Fibroblast of skin of left quadriceps (primary cell): ENCODE measurements at regions not wholly inside any gene's neighbourhood (a gene's known extent, or its start where the extent isn't known, plus 50 kb on each side); places are given as distances from the start of the nearest gene placed in this dataset.
A peak's percentile ranks its signal among the peaks of the same experiment; 100 is the strongest.
"Not testable (repeated sequence)": the region's sequence is repeated elsewhere in the genome, so short reads cannot be mapped to it uniquely, and the experiment has no call there.

Source experiments
- DNase-seq, 2 experiments: peaks; one replicate each; pipeline ENCODE4 v3.0.0-alpha.2; 2013; ENCODE audit warnings: low read depth in 2 of 2

DNA sequence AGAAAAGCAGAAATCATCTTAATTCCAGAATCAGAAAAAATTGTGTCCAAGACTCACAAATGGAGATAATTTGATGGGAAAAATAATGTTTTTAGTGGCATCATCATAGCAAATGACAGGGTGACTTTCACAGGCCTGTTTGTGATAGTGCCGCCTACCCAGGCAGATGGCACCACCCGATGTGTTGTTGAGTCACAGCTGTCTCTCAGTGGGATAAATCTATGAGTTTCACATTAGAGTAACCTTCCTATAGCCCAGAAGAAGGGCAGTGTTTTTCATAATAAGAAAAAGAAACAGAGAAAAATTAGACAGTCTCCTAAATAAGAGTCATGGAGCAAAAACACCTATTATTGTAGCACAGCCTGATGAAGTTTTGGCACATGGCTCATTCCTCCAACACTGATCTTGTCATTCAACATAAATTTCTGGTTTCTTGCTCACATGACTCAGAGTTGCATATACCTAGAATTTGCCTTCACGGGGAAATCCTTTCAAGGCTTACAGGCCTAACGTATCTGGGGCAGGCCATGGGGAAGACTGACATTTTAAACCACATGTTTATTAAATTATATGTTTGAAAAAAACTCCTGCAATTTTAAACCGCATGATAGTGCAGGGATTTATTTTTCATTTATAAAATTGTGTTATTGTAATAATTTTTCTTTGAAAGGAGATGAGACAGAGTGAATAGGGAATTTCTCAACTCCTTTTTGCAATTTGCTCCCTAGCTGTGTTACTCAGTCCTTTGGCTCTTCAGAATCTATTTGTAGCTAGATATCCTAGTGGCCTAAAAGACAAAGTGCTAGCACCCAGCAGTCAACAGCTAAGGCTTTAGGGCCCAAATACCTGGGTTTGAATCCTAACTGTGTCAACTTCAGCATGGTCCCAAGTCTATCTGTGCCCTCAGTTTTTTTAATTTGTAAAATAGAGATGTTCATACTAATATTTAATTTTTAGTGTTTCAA is 393.7 kb downstream of the NDFIP2 start:
- DNase-seq, result peak; percentile 19 to 27

DNA sequence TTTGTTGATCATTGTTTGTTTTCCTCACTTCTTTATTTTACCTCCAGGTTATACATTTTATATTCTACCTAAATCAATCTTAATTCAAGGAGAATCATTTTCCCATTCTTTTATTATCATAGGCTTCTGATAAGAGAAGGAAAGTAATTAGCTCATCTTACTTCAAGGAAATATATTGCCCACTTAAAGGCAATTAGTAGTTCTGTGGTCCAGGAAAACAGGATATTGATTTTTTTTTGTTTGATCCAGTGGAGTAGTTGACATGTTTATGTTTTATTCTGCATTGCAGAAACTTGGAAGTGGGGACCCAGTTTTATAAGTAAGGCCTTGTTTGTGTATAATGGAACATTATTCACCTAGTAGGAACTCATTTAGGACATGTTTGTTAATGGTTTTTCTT is 390.6 kb downstream of the NDFIP2 start:
- no peak for DNase-seq

DNA sequence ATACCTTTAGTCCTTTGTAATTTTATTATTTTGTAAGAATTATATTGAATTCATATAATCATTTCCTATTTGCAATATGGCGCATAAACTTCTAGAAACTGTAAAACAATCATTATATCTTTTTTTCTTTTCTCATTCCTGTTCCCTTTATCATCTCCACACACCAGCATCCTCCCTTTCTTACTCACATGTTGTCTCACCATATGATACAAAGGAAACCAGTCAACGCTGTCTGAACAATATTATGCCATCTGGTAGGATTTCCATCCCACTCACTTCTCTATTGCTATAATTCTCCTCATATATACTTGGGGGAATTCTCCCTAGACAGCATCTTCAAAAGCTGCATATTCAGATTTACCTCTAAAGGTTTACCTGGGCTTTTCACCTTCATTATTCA is 389.8 kb downstream of the NDFIP2 start:
- no peak for DNase-seq

DNA sequence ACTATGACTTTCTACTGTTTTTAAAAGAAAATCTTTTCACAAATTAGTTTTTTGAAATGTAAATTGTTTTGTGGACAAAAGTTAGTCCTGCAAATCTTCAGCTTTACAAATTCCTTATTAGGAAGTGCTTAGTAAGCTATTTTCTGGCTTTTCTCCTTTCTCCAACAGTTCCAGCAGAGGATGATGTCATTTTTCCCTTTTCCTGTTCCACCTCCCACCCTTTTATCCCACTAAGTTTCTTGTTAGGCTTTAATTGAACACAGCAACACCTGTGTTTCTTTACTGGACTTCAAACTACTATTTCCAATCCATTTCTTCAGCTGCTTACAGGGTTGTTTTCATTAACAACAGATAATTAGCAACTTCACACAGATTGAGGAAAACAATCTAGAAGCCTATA is 389.2 kb downstream of the NDFIP2 start:
- DNase-seq, result no peak

DNA sequence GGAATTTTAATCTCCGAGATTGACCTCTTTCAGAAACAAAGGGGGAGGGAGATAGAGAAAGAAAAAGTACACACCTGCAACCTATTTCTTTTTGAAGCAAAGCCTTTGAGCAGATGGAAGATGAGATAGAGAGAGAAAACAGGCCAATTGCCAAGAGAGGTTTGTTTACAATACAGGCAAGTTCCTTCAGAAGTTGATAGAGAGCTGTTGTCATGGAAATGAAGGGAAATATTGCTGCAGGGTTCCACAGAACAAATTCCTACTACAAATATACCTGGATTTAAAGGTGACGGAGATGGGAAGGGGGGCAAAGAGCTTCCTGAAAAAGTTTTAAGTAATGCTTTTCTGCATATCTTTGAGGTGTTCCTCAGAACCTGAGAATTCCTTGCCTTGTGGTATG is 388.4 kb downstream of the NDFIP2 start:
- no peak for DNase-seq

DNA sequence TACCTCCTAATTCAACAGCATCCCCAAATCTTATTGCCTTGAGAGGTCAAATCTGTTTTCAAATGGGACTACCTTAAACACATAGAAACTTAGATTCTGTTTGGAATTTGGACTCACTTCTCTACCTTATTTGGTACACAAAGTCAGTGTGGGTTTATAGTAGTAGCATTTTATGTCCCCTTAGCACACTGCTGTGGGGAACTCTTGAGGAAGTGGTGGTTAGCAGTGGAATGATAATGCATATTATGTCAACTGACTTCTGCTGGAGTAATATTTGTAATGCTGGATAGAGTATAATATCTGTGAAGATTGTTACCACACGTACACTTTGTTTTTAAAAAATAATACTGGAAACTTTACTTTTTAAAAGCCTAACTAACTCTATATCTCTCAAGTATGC is 386.3 kb downstream of the NDFIP2 start:
- DNase-seq, result peak; percentile 18 to 28

DNA sequence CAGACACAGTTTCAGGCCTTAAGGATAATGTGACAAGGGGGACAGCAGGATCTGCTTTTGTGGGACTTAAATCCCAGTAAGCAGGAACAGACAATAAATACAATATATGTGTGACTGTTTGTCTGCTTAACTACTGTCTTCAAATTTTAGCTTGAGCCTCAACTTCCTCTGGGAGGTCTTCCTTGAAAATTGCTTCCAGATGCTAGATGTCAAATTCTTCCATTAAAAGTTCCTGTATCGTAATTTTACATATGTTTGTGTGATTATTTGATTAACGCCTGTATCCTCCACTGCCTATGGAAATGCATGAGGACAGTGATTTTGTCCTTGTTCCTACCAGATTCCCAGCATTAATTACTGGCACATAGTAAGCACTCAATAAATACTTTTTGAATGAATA is 385.5 kb downstream of the NDFIP2 start:
- DNase-seq, result no peak

DNA sequence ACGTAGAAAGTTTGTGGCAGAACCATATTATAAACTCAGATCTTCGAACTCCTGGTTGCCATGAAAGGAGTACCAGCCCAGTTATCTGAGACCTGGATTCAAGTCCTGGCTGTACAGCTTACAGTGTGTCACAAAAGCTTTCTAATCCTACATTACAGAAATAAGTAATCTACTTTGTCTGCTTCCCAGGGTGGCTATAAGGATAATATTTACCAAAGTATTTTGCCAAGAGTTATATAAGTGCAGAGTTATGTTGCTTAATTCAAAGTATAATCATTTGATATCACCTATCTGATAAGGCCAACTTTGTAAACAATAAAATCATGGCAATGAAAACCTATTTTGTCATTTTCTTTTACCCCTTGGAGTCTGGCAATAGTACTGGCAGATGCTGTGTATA is 381.6 kb downstream of the NDFIP2 start:
- DNase-seq, result no peak

DNA sequence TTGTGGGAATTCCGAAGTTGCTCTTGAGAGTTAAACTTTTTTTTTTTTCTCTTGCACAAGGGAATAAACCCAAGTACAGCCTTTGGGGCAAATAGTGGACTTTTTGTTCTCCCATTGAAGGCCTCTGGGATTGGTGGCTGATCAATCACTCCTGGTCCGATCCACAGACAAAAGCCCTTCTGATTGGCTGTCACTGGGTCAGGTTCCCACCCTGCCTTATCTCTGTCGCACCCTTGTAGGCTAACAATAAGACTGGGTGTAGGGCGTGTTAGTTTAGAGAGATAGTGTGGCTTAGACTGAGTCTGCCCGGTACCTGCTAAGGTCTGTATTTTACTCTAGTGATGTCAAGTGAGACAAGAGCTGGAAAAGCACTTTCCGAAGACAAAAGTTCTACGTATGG is 380.8 kb downstream of the NDFIP2 start:
- no peak for DNase-seq

DNA sequence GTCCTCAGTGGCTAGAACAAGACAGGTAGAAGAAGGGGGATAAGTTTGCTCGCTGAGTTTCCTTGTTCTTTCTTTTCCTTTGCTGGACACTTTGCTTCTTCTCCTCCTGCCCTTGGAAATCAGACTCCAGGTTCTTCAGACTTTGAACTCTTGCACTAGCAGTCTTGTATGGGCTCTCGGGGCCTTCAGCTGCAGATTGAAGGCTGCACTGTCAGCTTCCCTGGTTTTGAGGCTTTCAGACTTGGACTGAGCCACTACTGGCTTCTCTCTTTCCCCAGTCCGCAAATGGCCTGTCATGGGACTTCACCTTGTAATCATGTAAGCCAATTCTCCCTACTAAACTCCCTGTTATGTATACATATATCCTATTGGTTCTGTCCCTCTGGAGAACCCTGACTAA is 379.8 kb downstream of the NDFIP2 start:
- no peak for DNase-seq

DNA sequence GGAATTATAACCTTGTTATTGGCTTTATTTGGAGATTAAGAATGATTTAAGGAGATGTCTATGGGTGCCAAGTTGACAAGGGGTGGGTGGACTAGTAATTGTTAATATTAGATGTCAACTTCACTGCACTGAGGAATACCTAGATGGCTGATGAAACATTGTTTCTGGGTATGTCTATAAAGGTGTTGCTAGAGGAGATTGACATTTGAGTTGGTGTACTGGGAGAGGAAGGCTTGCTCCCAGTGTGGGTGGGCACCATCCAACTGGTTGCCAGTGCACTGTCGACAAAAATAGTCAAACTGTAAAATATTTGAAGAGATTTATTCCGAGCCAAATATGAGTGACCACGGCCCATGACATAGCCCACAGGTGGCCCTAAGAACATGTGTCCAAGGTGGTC is 378.8 kb downstream of the NDFIP2 start:
- no peak for DNase-seq

DNA sequence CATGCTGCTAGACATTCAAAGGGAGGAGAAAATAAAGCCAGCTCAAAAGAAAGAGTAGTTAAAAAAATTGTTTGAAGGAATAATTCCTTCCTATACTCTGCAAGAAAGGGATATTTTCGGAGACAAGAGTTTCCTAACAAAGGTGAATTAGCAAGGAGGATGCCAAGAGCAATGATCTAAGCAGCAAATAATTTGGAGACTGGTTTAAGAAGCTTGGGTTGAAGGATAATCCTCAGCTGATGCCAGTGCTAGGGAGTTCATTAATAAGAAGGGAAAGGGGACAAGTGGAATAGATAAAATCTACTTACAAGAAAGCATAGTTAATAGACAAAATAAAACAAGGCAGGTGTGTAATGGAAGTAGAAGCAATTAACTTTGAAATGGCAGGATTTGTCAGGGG is 372.3 kb downstream of the NDFIP2 start:
- no peak for DNase-seq

DNA sequence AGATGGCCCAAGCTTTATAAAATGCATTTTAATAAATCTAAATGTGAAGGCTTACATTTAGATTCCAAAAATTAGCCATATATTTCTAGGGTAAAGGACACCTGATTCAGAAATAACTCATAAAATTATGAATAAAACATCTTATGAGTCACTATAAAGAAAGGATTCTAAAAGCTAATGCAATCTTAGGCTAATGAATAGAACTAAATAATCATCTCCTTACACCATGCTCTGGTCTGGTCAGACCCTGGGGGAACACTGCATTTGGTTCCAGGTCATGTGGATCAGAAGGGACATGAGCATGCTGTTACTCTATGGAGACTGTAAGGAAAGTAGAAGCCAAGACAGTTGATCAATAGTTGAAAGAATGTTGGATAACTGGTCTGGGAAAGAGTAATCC is 370.4 kb downstream of the NDFIP2 start:
- no peak for DNase-seq

DNA sequence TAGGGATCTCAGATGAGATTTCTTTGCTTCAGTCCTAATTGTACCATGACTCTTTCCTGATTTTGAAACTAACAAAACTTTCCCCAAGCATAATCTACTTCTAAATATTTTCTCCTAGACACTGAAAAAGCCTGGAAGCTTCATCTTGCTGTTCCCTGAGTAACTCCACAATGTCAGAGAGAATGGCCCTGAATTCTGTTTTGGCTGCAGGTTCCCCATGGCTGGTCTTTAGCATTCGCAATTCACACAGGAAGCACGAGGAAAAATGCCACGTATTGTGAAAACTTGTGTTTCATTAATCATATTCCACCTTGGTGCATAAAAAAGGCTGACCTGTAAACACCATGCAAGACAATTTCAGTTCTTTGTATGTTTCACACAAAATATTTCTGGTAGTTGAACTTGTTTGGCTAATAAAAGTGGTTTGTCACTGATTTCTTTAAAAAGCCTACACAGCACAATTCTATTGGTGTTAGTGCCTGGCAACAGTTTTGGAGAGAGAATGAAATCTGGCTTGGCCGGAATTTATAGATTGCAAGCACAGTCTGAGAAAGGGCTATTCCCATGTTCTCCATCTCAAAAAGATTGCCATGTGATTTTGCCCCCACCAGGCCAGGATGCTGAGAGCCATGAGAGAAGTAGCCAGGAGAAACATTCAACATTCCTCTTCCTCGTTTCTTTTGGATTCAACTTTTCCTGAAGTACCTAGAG is 367.1 kb downstream of the NDFIP2 start:
- DNase-seq, result no peak

DNA sequence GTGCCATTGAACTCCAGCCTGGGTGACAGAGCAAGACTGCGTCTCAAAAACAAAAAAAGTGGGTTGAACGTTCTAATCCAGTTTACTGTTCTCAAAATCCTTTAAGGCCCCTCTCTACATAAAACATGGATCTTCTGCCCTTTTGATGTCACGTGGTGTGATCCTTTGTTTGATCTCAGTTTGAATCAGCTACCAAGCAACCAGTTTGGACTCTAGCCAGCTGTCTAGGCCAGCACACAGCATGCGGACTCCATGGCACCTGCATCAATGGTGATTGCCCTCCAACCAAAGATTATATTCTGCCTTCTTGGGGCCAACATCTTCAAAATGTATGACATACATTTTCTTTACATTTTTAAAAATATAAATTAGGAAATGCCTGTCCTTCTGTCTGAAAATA is 365.4 kb downstream of the NDFIP2 start:
- no peak for DNase-seq

DNA sequence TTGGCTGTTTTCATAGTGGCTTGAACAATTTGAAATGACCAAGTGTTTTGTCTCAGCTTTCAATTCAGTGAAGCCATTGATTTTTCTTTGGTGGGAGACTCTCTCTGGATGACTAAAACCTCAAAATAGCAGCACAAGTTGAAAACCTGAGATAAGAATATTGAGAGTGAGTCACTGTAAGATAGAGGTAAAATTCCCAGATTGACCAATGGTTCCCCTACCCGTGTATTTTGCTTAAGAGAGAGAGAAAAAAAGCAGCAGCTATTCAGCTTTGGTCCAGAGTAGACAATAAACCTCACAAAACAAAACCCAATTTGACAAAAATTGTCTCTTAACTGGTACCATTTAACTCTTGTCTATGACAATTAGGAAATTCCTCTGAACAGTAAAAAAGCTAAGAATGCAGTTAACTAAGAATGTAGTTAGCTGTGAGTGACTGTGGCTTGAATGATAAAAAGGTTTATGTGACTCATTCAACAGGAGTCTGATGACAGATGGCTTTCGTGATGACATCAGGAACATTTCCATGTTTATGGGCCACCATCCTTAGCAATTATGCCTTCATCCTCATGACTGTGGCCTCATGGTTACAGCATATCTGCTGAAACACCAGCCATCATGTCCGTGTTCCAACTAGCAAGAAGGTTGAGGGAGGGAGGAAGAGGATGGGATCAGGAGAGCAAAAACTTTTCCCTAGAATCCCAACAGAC is 356.9 kb downstream of the NDFIP2 start:
- DNase-seq, result peak; percentile 10 to 11

DNA sequence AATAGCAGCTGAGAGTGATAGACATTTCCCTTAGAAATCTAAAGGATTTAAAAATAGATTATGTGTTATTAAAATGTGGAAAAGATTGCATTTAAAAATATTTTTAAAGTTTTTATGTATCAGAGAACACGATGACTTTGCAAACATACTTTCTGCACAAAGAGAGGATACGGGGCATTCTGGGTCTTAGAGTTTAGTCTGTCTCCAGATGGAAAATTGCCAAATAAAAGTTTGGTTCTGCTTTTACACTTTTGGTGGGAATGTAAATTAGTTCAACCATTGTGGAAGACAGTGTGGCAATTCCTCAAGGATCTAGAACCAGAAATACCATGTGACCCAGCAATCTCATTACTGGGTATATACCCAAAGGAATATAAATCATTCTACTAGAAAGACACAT is 355.2 kb downstream of the NDFIP2 start:
- DNase-seq, result not testable (repeated sequence)

DNA sequence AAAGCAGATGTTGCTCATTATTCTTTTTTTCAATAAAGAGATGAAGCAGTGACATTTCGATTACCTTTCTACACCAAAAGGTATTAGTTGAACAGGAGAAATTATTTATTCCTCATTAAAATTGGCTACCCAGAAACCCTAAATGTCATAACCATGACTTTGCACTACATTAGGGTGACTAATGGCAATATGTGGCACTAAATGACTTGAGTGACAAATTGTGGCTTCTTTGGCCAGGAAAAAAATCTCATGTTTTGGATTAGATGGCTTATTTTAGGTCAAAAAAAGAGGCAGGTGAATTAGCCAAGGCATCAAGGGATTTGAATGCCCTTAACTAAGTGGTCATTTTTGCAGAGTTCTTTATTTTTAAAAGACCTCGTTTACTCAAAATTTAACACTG is 353.9 kb downstream of the NDFIP2 start:
- DNase-seq, result no peak

DNA sequence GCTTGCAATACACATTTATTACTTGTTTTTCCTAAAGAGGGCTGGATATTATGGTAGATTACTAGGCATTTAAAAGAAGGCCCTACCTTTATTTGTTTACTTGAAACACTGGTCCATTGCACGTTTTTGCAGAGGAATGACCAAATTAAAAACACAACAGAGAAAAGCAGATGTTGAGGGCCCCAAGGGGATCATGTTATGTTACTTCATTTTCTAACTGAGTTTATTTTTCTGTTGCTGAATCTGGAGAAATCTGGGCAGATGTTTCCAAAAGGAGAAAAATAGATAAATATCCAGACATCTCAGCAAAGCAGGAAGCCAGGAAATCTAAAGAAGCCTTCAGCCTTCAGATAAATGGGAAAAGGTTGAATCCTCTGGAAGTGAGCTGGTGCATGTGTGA is 353.0 kb downstream of the NDFIP2 start:
- DNase-seq, result no peak

DNA sequence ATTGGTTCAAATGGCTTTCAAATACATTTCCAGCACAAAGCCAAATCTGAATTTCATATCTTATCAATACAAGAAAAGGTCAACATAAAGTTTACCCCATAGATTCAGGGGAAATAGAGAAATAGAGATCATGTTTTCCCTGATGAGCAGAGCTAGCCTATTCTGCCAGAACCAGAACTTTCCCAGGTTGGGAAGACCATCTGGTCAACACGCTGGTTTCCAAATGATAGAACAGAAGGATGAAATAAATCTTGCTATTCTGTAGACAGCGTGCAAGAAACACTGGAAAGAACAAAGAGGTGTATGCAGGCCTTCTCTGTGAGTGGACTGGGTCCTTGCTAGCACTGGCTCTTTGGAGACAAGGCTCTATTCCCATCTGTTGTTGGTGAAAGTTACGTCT is 350.6 kb downstream of the NDFIP2 start:
- no peak for DNase-seq

DNA sequence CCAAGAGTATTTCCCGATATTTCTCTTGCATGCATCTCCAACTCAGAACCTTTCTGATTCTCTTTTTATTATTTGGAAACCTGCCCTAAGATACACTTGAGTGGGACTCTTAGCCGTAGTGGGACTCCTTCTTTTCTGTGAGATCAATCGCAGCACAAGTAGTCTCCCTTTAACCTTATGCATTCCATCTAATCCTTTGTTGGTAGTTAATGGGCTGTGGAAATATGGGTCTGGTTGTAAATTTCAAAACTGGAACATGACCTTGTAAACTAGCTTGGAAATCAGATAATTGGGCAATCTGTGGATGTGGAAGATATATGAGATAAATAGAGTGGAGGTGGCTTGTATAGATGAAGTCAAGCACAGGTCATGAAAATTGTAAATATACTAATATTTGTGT is 350.0 kb downstream of the NDFIP2 start:
- DNase-seq, result no peak

DNA sequence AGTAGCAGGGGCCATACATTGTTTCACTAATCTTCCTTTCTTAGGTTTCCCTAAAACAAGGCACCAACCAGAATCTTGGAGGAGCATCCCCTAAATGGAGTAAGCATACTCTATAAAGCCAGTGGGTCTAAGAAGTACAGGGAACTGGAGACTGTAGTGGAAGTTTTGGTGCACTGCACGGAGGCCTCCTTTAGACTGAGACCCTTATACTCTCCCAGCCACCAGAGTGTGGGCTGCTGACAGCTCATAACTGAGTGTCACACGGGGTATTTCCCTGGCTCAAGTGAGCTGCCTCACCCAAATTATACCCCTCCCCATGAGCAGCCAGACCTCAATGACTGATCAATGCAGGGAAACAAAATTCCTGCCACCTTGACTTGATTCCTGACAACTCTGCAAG is 349.5 kb downstream of the NDFIP2 start:
- DNase-seq, result no peak

DNA sequence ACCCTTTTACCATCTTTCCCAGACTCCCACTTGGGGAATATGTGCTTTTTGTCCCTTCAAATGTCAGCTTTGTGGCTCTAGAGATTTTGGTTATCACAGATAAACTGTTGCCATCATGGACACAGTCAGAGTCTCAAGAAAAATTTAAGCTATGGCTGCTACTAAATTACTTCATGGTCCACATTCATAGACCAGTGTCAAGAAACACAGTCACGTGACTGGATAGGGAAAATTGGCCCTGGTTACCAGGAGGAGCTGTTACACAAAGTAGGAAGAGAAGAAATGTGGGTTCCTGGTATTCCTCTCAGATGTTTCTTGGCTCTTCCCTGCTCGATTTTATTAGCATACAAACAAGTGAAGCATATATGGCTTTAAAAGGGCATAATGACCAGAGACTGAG is 348.9 kb downstream of the NDFIP2 start:
- DNase-seq, result no peak
